K562 (cell line): ENCODE measurements at regions not wholly inside any gene's neighbourhood (a gene's known extent, or its start where the extent isn't known, plus 50 kb on each side); places are given as distances from the start of the nearest gene placed in this dataset.

Source experiments
- ATAC-seq: fragments of 200-7000 bp; cut with Tn5 transposase; 3 replicates; pipeline ENCODE4 v1.9.1; 2020; ENCODE audit warnings: moderate library complexity
- BruUV-seq: library from RNA; stranded (reverse); fragments of 400-500 nt; replicated peaks from 2 replicates; lab custom pipeline; 2021; lab: Mats Ljungman, UMichigan
- CTCF ChIA-PET: fragments of 300-600 bp; formaldehyde crosslinking; extraction: SDS; loops from one replicate; lab custom pipeline; 2021; ENCODE audit warnings: low intra/inter-chr PET ratio; lab: Yijun Ruan, JAX
- POLR2A ChIA-PET: fragments of 300-600, 350-650 bp; sonication (Branson Sonifier 250); formaldehyde crosslinking; extraction: SDS; loops from one replicate; lab custom pipeline; 2021; ENCODE audit warnings: antibody characterized with exemption, inconsistent platforms; lab: Yijun Ruan, JAX
- DNase-seq, 4 experiments: peaks; one replicate each; pipeline versions ENCODE4 v3.0.0 to v3.0.0-alpha.2; 2011 to 2018; ENCODE audit warnings: low spot score in 3 of 4, mixed read lengths in 3 of 4; ENCODE audit errors: extremely low read depth in 1 of 4
- FAIRE-seq: peaks from 2 replicates; lab custom pipeline; 2011; peaks lifted over from hg19 to GRCh38; lab: Jason Lieb, UNC
- H2AFZ ChIP-seq: 2 replicates; pipeline ENCODE4 v1.6.0; 2011; ENCODE audit warnings: low read depth, low read length, control low read depth, inconsistent platforms
- H3K27ac ChIP-seq: fragments of 200-600 bp; 3 replicates; pipeline ENCODE4 v1.8.0; 2011; ENCODE audit warnings: low read depth, mild to moderate bottlenecking, control low read depth, inconsistent platforms, low read length, moderate library complexity, mixed read lengths; ENCODE audit errors: extremely low read depth
- H3K27me3 ChIP-seq, 2 experiments: fragments of 300-600 bp in 1 of 2; 2 replicates in 1 of 2; 3 replicates in 1 of 2; pipeline versions ENCODE4 v1.6.0 to v1.8.0; 2011; ENCODE audit warnings: inconsistent platforms in 2 of 2, low read length in 2 of 2, mild to moderate bottlenecking in 1 of 2, mixed read lengths in 1 of 2, moderate library complexity in 1 of 2; ENCODE audit not compliant: control insufficient read depth in 2 of 2, insufficient read depth in 2 of 2
- H3K36me3 ChIP-seq: fragments of 300-600 bp; 3 replicates; pipeline ENCODE4 v1.8.0; 2011; ENCODE audit warnings: mild to moderate bottlenecking, low read length, inconsistent platforms; ENCODE audit not compliant: control insufficient read depth, insufficient read depth
- H3K4me1 ChIP-seq, 2 experiments: fragments of 200-600 bp in 1 of 2; replicated peaks in 1 of 2; 2 replicates in 1 of 2; 3 replicates in 1 of 2; pipeline versions ENCODE4 v1.5.1 to v1.8.0; 2011; ENCODE audit warnings: inconsistent platforms in 2 of 2, low read length in 2 of 2, mild to moderate bottlenecking in 1 of 2, mixed read lengths in 1 of 2, moderate library complexity in 1 of 2; ENCODE audit not compliant: control insufficient read depth in 2 of 2, insufficient read depth in 2 of 2
- H3K4me2 ChIP-seq: 2 replicates; pipeline ENCODE4 v1.6.1; 2011; ENCODE audit warnings: low read length, control low read depth, inconsistent platforms, mixed read lengths; ENCODE audit not compliant: insufficient read depth
- H3K4me3 ChIP-seq: fragments of 200-600 bp; sonication (generic), shearing (Covaris generic); 2 replicates; pipeline ENCODE4 v1.5.1; 2016; ENCODE audit warnings: control low read depth, inconsistent platforms
- H3K79me2 ChIP-seq: fragments of 200-600 bp; 3 replicates; pipeline ENCODE4 v1.8.0; 2011; ENCODE audit warnings: low read length, inconsistent platforms; ENCODE audit not compliant: control insufficient read depth, insufficient read depth
- H3K9ac ChIP-seq, 2 experiments: 2 replicates each; pipeline versions ENCODE4 v1.6.0 to v1.6.1; 2011; ENCODE audit warnings: low read depth in 2 of 2, low read length in 2 of 2, control low read depth in 1 of 2, inconsistent platforms in 1 of 2, mild to moderate bottlenecking in 1 of 2, mixed read lengths in 1 of 2; ENCODE audit not compliant: insufficient read depth in 1 of 2
- H3K9me1 ChIP-seq: one replicate; pipeline ENCODE4 v1.6.0; 2011; ENCODE audit warnings: inconsistent platforms, mild to moderate bottlenecking, low read length, moderate library complexity; ENCODE audit not compliant: control insufficient read depth, insufficient read depth
- H3K9me3 ChIP-seq: replicated peaks from 2 replicates; pipeline ENCODE4 v1.5.1; 2011; ENCODE audit warnings: low read depth, low read length, inconsistent platforms; ENCODE audit not compliant: control insufficient read depth, insufficient read depth
- H4K20me1 ChIP-seq: replicated peaks from 2 replicates; pipeline ENCODE4 v1.6.1; 2011; ENCODE audit warnings: low read length, inconsistent platforms, mixed read lengths; ENCODE audit not compliant: control insufficient read depth, insufficient read depth
- HOXB6 ChIP-seq: fragments of 250-450 bp; sonication (Bioruptor Pico); IDR thresholded peaks from 2 replicates; pipeline ENCODE4 v1.5.1; 2022; ENCODE audit warnings: mild to moderate bottlenecking, borderline replicate concordance
- SMARCE1 ChIP-seq: fragments of 450-650 bp; IDR thresholded peaks from 2 replicates; pipeline ENCODE4 v1.7.1; 2016; ENCODE audit warnings: mild to moderate bottlenecking
- TBP ChIP-seq: optimal IDR thresholded peaks from 2 replicates; pipeline ENCODE3; 2011; ENCODE audit warnings: low read depth, low read length, improper control_type of control experiment
- ZBTB8A ChIP-seq: fragments of 450-650 bp; IDR thresholded peaks from 2 replicates; pipeline ENCODE4 v1.6.1; 2018; ENCODE audit warnings: mild to moderate bottlenecking, moderate library complexity; ENCODE audit not compliant: partially characterized antibody
- ZNF232 ChIP-seq: sonication (generic); formaldehyde crosslinking; IDR thresholded peaks from 2 replicates; pipeline ENCODE4 v1.8.0; 2022; ENCODE audit warnings: mild to moderate bottlenecking, missing genetic modification reagents
- WGBS: fragments of 100-300 bp; shearing (Covaris generic); methylation state at CpG from one replicate; pipeline ENCODE4 v1.1.6; 2016; ENCODE audit warnings: low coverage, mixed read lengths; ENCODE audit not compliant: insufficient coverage; ENCODE audit errors: missing lambda C conversion rate; 5-methylcytosine and 5-hydroxymethylcytosine counted together
- in situ Hi-C: fragments of 300-500 bp; cut with MboI; formaldehyde crosslinking; loops from 4 replicates; pipeline ENCODE4 v1.15.0; 2018; ENCODE audit warnings: inconsistent platforms, mixed read lengths
- intact Hi-C: fragments of 100-400 bp; cut with micrococcal nuclease; formaldehyde crosslinking; loops from 2 replicates; pipeline ENCODE4 v1.14.2; 2022

- Histone ChIP-seq H3K4me3 (no peak overlapping the region), H3K27me3 (no peaks in the 10 kb centered on the region), H2AFZ (no peak overlapping the region), H3K4me1 (no peaks in the 10 kb centered on the region), H3K79me2 (no peaks in the 10 kb centered on the region), H4K20me1 (no peaks in the 10 kb centered on the region), H3K4me2 (no peak overlapping the region), H3K36me3 (no peaks in the 10 kb centered on the region), H3K9ac (no peak overlapping the region), H3K9me1 (no peaks in the 10 kb centered on the region), H3K9me3 (no peaks in the 10 kb centered on the region), H3K27ac (no peak overlapping the region)
- in situ Hi-C loops (no loop called here), intact Hi-C loops (no loop called here)
- ATAC-seq: no peak
- no peak for DNase-seq
- POLR2A ChIA-PET: no interaction called here
- BruUV-seq: no TSS peak
- 0% methylated on average over 3 of the region's 3 CpGs for WGBS
- CTCF ChIA-PET: no interaction called here
- FAIRE-seq: no peak
- no peak for TF ChIP-seq TBP
Measured at GRCh38 chr12:97005646-97006045, 98.6 kb downstream of the NEDD1 start.

- Histone ChIP-seq H3K4me2 (no peak overlapping the region), H3K9me1 (no peaks in the 10 kb centered on the region), H4K20me1 (no peaks in the 10 kb centered on the region), H2AFZ (no peak overlapping the region), H3K4me1 (no peaks in the 10 kb centered on the region), H3K4me3 (no peak overlapping the region), H3K79me2 (no peaks in the 10 kb centered on the region), H3K27me3 (no peaks in the 10 kb centered on the region), H3K27ac (no peak overlapping the region), H3K36me3 (no peaks in the 10 kb centered on the region), H3K9ac (no peak overlapping the region), H3K9me3 (no peaks in the 10 kb centered on the region)
- POLR2A ChIA-PET: no interaction called here
- BruUV-seq: no TSS peak
- intact Hi-C loops (no loop called here), in situ Hi-C loops (no loop called here)
- TF ChIP-seq ZNF232 (CRISPR knock-in tag) (no peak), HOXB6 (CRISPR knock-in tag) (no peak), ZBTB8A (no peak), SMARCE1 (no peak)
- DNase-seq: no peak
- 4% methylated on average over 2 of the region's 2 CpGs for WGBS
- FAIRE-seq: no peak
- no peak for ATAC-seq
- CTCF ChIA-PET: no interaction called here
Measured at GRCh38 chr12:97006585-97006984, 99.5 kb downstream of the NEDD1 start.
